ENCODE measurements at regions not wholly inside any gene's neighbourhood (a gene's known extent, or its start where the extent isn't known, plus 50 kb on each side); places are given as distances from the start of the nearest gene placed in this dataset.
"Not testable (repeated sequence)": the region's sequence is repeated elsewhere in the genome, so short reads cannot be mapped to it uniquely, and the experiment has no call there.

- DNase-seq (ENCODE audit: low read depth) = no peak
Observed at GRCh38 chr7:93048136-93048930, 69.4 kb downstream of the SAMD9 start.

- no peak for DNase-seq (ENCODE audit: low read depth)
Observed at GRCh38 chr7:93047514-93048099, 70.2 kb downstream of the SAMD9 start.

GRCh38 chr7:93046641-93047040 lies 71.1 kb downstream of the SAMD9 start:
- DNase-seq (ENCODE audit: low read depth) = no peak

- DNase-seq (ENCODE audit: low read depth) = peak; percentile 84
Observed at GRCh38 chr7:93044147-93044810, 73.5 kb downstream of the SAMD9 start.

GRCh38 chr7:93043385-93043985 lies 74.3 kb downstream of the SAMD9 start:
- DNase-seq (ENCODE audit: low read depth) = peak; percentile 84

DNA sequence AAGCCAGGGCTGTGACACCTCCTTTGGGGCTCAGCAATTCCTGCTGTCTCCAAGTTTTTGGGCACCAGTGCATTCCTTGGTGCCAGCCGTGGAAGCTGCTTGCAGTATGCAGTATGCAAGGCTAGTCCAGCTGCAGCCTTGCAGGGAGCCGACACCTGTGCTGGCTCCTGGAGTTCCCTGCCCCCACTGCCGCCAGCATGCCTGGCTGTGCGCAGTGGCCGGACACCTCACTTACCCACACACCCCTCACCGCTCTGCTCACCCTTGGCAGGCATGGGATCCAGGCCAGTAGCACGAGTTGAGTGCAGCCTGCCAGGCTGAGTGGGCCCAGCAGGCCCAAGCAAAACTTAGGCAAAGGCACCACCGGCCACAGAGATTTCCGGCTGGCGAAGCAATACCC lies 77.4 kb downstream of the SAMD9 start:
- DNase-seq (ENCODE audit: low read depth) = no peak

GRCh38 chr7:93039786-93040185 lies 78.0 kb downstream of the SAMD9 start:
- DNase-seq (ENCODE audit: low read depth) = no peak

GRCh38 chr7:93039282-93039681 lies 78.5 kb downstream of the SAMD9 start:
- no peak for DNase-seq (ENCODE audit: low read depth)

- no peak for DNase-seq (ENCODE audit: low read depth)
Observed at GRCh38 chr7:93036807-93037206, 81.0 kb downstream of the SAMD9 start.

- no peak for DNase-seq (ENCODE audit: low read depth)
Observed at GRCh38 chr7:93036149-93036640, 81.6 kb downstream of the SAMD9 start.

DNA sequence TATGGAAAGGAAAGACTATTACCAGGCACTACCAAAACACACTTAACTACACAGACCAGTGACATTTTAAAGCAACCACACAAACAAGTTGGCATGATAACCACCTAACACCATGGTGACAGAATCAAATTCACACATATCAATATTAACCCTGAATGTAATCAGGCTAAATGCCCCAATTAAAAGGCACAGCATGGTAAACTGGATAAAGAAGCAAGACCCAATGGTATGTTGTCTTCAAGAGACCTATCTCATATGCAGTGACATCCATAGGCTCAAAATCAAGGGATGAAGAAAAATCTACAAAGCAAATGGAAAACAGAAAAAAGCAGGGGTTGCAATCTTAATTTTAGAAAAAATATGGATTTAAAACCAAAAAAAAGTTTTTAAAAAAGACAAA lies 86.0 kb downstream of the SAMD9 start:
- DNase-seq (ENCODE audit: low read depth) = no peak

DNA sequence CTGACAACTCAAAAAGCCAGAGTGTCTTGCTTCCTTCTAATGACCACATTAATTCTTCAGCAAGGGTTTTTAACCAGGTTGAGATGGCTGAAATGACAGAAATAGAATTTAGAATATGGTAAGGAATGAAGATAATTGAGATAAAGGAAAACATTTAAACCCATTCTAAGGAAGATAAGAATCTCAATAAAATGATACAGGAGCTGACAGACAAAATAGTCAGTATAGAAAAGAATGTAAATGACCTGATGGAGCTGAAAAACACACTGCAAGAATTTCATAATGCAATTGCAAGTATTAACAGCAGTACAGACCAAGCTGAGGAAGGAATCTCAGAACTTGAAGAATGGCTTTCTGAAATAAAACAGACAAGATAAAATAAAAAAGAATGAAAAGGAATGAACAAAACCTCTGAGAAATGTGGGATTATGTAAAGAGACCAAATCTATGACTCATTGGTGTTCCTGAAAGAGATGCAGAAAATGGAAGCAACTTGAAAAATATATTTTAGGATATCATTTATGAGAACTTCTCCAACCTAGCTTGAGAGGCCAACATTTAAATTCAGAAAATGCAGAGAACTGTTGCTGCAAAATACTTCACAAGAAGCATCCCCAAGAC lies 87.1 kb downstream of the SAMD9 start:
- no peak for DNase-seq (ENCODE audit: low read depth)

- no peak for DNase-seq (ENCODE audit: low read depth)
Observed at GRCh38 chr7:93029056-93029455, 88.7 kb downstream of the SAMD9 start.

GRCh38 chr7:93028610-93029009 lies 89.2 kb downstream of the SAMD9 start:
- no peak for DNase-seq (ENCODE audit: low read depth)

DNA sequence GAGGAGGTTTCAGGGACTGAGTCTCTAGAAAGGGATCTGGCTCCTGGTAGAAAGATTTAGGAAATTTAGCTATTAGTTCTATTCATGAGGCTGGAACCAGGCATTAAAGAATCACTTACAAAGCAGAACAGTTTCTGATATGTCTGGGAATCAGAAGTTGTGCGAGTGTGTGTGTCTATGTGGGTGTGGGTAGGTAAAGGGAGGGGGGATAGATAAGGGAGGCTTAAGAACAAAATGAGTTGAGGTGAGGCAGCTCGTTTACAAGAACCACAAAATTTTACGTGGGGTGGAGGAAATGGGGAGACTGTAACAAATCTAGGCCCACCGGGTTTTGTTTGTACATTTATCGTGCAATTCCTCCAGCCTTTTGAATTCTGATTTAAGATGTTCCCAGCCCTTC lies 90.7 kb downstream of the SAMD9 start:
- DNase-seq (ENCODE audit: low read depth) = no peak

DNA sequence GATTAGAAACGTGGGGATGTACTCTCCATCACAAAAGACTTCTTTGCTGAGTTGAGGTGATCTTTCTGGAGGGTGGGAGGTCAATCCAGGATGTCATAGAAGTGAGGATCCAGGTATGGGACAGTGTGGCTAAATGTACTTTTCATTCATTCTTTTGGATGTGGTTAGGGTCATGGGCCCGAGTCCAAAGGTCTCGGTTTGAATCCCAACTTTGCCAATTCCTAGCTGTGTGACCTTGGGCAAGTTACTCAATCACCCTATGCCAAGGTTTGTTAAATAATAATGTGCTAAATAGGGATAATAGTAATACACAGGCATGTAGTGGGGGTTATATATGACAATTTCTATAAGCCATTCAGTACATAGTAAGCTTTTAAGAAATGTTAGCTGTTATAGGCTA lies 91.4 kb downstream of the SAMD9 start:
- DNase-seq (ENCODE audit: low read depth) = no peak

GRCh38 chr7:93025389-93025788 lies 92.4 kb downstream of the SAMD9 start:
- DNase-seq (ENCODE audit: low read depth) = no peak

DNA sequence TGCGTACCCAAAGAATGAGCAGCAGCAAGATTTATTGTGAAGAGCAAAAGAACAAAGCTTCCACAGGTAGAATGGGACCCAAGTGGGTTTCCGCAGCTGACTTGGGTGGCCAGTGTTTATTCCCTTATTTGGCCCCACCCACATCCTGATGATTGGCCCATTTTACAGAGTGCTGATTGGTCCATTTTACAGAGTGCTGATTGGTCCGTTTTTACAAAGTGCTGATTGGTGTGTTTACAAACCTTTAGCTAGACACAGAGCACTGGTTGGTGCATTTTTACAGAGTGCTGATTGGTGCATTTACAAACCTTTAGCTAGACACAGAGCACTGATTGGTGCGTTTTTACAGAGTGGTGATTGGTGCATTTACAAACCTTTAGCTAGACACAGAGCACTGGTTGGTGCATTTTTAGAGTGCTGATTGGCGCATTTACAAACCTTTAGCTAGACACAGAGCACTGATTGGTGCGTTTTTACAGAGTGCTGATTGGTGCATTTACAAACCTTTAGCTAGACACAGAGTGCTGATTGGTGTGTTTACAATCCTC lies 94.8 kb downstream of the SAMD9 start:
- not testable (repeated sequence) for DNase-seq (ENCODE audit: low read depth)

- no peak for DNase-seq (ENCODE audit: low read depth)
Observed at GRCh38 chr7:93021748-93022147, 96.0 kb downstream of the SAMD9 start.

- no peak for DNase-seq (ENCODE audit: low read depth)
Observed at GRCh38 chr7:93018716-93019115, 99.1 kb downstream of the SAMD9 start.

DNA sequence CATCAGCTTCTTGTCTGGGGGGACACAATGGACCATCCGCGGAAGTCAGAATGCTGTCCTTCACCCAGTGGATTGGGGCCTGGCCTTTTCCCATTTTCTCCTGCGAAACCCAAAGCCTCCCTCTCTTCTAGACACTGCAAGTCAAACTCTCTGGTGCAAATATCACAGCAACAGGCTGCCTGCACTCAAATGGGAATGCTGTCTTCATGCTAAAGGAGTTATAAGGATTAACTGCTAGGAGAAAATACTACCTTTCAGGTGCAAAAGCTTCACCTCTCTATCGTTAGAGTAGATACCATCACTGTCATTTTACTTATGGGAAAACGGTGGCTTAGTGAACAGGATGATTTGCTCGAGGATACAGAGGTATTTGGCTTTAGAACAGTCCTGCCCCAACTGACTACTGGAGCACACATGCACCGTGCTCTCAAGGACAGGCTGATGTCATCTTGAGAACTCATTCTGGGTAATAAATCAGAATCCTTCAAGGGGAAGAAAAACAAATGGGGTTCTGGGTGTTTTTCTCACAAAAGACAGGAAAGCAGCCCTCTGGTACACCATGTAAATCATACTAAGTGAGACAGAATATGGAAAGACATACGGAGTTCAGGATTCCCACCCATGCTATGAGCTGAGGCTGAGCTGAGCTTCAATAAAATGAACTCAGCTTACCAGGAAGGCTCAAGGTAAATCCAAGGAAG lies 100.9 kb downstream of the SAMD9 start:
- no peak for DNase-seq (ENCODE audit: low read depth)
